PC-9 (cell line): ENCODE measurements at regions not wholly inside any gene's neighbourhood (a gene's known extent, or its start where the extent isn't known, plus 50 kb on each side); places are given as distances from the start of the nearest gene placed in this dataset.

Source experiments
- EZH2 ChIP-seq: fragments of 200-600 bp; sonication (generic); IDR thresholded peaks from 2 replicates; pipeline ENCODE4 v1.8.0; 2017; ENCODE audit warnings: antibody characterized with exemption, low read depth
- TF ChIP-seq, protein P1 (sequence below): fragments of 200-600 bp; sonication (generic); conservative IDR thresholded peaks from 2 replicates; pipeline ENCODE4 v1.6.1; 2017; ENCODE audit warnings: mixed run types, antibody characterized with exemption, mild to moderate bottlenecking, moderate library complexity

DNA sequence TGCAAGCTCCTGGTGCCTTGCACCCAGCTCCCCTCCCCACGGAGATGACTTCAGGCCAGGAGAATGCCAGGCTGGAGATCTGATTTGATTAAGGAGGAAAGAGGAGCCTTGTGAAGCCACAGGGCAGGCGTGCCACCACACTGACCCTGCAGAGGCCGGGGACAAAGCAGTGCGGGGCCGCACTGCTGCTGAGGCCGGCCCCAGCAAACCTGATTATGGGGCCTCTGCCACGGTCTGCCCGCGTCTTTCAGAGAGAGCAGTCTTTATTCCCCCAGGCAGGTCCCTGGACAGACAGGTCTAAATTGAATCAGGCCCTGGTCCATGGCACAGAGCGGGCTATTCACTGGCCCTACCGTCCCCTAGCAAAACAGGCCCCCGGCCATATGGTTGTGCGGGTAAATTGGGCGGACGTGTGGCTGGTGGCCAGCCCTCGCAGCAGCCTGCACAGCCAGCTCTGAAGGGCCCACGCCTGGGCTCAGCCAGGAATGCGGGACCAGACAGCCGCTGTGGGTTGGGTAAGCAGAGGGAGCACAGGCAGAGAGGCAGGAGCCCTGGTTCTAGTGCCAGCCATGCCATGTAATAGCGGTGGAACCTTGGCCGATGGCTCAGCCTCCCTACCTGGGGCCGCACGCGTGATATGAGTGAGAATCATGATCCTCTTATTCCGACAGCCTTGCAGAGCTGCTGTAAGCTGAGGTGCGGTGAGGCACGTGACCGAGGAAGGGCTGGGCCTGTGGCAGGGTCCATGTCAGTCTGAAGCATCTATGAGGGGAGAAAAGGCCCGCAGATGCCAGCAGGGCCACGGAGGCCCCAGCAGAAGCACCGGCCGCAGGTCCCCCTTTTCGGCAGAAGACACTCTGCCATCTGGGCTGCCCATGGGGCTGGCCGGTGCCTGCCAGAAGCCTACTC lies 97.3 kb upstream of the MYCN start:
- TF ChIP-seq, protein P1, sequence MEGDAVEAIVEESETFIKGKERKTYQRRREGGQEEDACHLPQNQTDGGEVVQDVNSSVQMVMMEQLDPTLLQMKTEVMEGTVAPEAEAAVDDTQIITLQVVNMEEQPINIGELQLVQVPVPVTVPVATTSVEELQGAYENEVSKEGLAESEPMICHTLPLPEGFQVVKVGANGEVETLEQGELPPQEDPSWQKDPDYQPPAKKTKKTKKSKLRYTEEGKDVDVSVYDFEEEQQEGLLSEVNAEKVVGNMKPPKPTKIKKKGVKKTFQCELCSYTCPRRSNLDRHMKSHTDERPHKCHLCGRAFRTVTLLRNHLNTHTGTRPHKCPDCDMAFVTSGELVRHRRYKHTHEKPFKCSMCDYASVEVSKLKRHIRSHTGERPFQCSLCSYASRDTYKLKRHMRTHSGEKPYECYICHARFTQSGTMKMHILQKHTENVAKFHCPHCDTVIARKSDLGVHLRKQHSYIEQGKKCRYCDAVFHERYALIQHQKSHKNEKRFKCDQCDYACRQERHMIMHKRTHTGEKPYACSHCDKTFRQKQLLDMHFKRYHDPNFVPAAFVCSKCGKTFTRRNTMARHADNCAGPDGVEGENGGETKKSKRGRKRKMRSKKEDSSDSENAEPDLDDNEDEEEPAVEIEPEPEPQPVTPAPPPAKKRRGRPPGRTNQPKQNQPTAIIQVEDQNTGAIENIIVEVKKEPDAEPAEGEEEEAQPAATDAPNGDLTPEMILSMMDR = no peak
- TF ChIP-seq EZH2 = no peak
